Sigmoid colon (tissue), 4 donors: ENCODE measurements at regions not wholly inside any gene's neighbourhood (a gene's known extent, or its start where the extent isn't known, plus 50 kb on each side); places are given as distances from the start of the nearest gene placed in this dataset.
"Not testable (repeated sequence)": the region's sequence is repeated elsewhere in the genome, so short reads cannot be mapped to it uniquely, and the experiment has no call there.

Source experiments
- EP300 ChIP-seq, 4 donors: sonication (generic); formaldehyde crosslinking; IDR thresholded peaks; one replicate each; pipeline ENCODE4 v1.6.1; 2017; ENCODE audit warnings: antibody characterized with exemption in 4 of 4
- POLR2AphosphoS5 ChIP-seq, 4 donors: sonication (generic); formaldehyde crosslinking; IDR thresholded peaks; one replicate each; pipeline ENCODE4 v1.6.1; 2017; ENCODE audit warnings: antibody characterized with exemption in 4 of 4
- TF ChIP-seq, protein P1 (sequence below), 4 experiments: fragments of 450-650 bp in 3 of 4; fragments of 200-600 bp in 1 of 4; IDR thresholded peaks; one replicate each; pipeline ENCODE4 v1.5.1; 2016 to 2019; ENCODE audit warnings: antibody characterized with exemption in 4 of 4, mild to moderate bottlenecking in 3 of 4, moderate library complexity in 2 of 4

DNA sequence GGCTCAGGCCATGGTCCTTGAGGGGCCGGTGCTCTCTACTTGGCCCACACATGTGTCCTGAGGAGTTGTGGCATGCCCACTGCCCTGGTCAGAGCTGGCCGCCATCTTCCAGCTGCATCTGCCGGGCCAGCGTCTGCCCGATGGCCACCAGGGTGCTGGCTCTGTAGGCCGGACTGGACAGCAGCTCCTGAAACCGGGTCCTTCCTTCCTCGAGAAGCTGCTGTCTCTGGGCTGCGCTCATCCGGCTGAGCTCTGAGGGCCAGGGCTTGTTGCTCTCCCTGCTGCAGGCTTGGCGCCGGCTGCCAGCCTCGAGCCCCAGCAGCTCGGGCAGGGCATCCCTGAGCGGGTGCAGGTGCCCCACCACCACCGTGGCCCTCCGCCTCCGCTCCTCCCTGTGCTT, 182.1 kb downstream of the POTEC start:
- not testable (repeated sequence) for TF ChIP-seq POLR2AphosphoS5, EP300 (IDR thresholded peaks at IDR 0.05)
- TF ChIP-seq, protein P1, sequence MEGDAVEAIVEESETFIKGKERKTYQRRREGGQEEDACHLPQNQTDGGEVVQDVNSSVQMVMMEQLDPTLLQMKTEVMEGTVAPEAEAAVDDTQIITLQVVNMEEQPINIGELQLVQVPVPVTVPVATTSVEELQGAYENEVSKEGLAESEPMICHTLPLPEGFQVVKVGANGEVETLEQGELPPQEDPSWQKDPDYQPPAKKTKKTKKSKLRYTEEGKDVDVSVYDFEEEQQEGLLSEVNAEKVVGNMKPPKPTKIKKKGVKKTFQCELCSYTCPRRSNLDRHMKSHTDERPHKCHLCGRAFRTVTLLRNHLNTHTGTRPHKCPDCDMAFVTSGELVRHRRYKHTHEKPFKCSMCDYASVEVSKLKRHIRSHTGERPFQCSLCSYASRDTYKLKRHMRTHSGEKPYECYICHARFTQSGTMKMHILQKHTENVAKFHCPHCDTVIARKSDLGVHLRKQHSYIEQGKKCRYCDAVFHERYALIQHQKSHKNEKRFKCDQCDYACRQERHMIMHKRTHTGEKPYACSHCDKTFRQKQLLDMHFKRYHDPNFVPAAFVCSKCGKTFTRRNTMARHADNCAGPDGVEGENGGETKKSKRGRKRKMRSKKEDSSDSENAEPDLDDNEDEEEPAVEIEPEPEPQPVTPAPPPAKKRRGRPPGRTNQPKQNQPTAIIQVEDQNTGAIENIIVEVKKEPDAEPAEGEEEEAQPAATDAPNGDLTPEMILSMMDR (IDR thresholded peaks at IDR 0.05) = not testable (repeated sequence)
